Sigmoid colon (tissue), 3 donors: ENCODE measurements at regions not wholly inside any gene's neighbourhood (a gene's known extent, or its start where the extent isn't known, plus 50 kb on each side); places are given as distances from the start of the nearest gene placed in this dataset.

Experiments
- CTCF ChIP-seq, 4 experiments: fragments of 450-650 bp in 3 of 4; fragments of 200-600 bp in 1 of 4; IDR thresholded peaks; one replicate each; pipeline ENCODE4 v1.5.1; 2016 to 2019; ENCODE audit warnings: antibody characterized with exemption in 4 of 4, mild to moderate bottlenecking in 3 of 4, moderate library complexity in 2 of 4
- POLR2A ChIP-seq, 2 donors: fragments of 450-650 bp; IDR thresholded peaks; one replicate each; pipeline ENCODE4 v1.6.1; 2016; ENCODE audit warnings: antibody characterized with exemption in 2 of 2, mild to moderate bottlenecking in 2 of 2, moderate library complexity in 2 of 2

- TF ChIP-seq CTCF (IDR thresholded peaks at IDR 0.05) (no peak), POLR2A (IDR thresholded peaks at IDR 0.05) (no peak)
These were observed 376.0 kb upstream of the PAPPA start for GRCh38 chr9:115777610-115778009.
